HepG2 (cell line): ENCODE measurements at regions not wholly inside any gene's neighbourhood (a gene's known extent, or its start where the extent isn't known, plus 50 kb on each side); places are given as distances from the start of the nearest gene placed in this dataset.

Experiments
- ATAC-seq: fragments of 200-7000 bp; cut with Tn5 transposase; 3 replicates; pipeline ENCODE4 v1.9.1; 2020; ENCODE audit warnings: mild to moderate bottlenecking, moderate library complexity
- BruUV-seq: library from RNA; stranded (reverse); fragments of 400-500 nt; replicated peaks from 2 replicates; lab custom pipeline; 2021; lab: Mats Ljungman, UMichigan
- CTCF ChIA-PET: fragments of 300-600 bp; formaldehyde crosslinking; extraction: SDS; loops from one replicate; lab custom pipeline; 2021; ENCODE audit warnings: low total read pairs, inconsistent platforms, low intra/inter-chr PET ratio; lab: Yijun Ruan, JAX
- POLR2A ChIA-PET: fragments of 350-600 bp; sonication (Branson Sonifier 250); formaldehyde crosslinking; loops from one replicate; lab custom pipeline; 2020; ENCODE audit warnings: antibody characterized with exemption, inconsistent platforms; lab: Yijun Ruan, JAX
- DNase-seq: peaks from one replicate; pipeline ENCODE4 v3.0.0-alpha.2; 2015; ENCODE audit warnings: low spot score
- FAIRE-seq: peaks from 3 replicates; lab custom pipeline; 2011; peaks lifted over from hg19 to GRCh38; lab: Jason Lieb, UNC
- H2AFZ ChIP-seq: one replicate; pipeline ENCODE4 v1.6.1; 2011; ENCODE audit warnings: low read length, inconsistent platforms
- H3K27ac ChIP-seq: fragments of 300-600 bp; 3 replicates; pipeline ENCODE4 v1.8.0; 2011; ENCODE audit warnings: mixed run types, mild to moderate bottlenecking, mixed read lengths, low read length, inconsistent platforms; ENCODE audit not compliant: insufficient read depth; ENCODE audit errors: extremely low read length
- H3K27me3 ChIP-seq, 2 experiments: fragments of 200-600 bp in 1 of 2; 2 replicates in 1 of 2; 3 replicates in 1 of 2; pipeline versions ENCODE4 v1.6.0 to v1.8.0; 2011; ENCODE audit warnings: low read length in 2 of 2, mild to moderate bottlenecking in 2 of 2, moderate library complexity in 2 of 2, inconsistent platforms in 1 of 2; ENCODE audit not compliant: insufficient read depth in 2 of 2, control insufficient read depth in 1 of 2
- H3K36me3 ChIP-seq, 2 experiments: fragments of 200-600 bp in 1 of 2; replicated peaks in 1 of 2; 2 replicates in 1 of 2; 3 replicates in 1 of 2; pipeline versions ENCODE4 v1.5.1 to v1.8.0; 2011; ENCODE audit warnings: low read length in 2 of 2, inconsistent platforms in 1 of 2; ENCODE audit not compliant: insufficient read depth in 2 of 2, control insufficient read depth in 1 of 2
- H3K4me1 ChIP-seq: 2 replicates; pipeline ENCODE4 v1.5.1; 2012; ENCODE audit warnings: low read length, inconsistent platforms; ENCODE audit not compliant: insufficient read depth
- H3K4me2 ChIP-seq: 2 replicates; pipeline ENCODE4 v1.6.0; 2011; ENCODE audit warnings: low read depth, low read length, inconsistent platforms
- H3K4me3 ChIP-seq, 3 experiments: fragments of 200-600 bp in 1 of 3; sonication (generic), shearing (Covaris generic) in 1 of 3; replicated peaks in 1 of 3; 2 replicates each; pipeline ENCODE4 v1.5.1; 2011 to 2016; ENCODE audit warnings: low read length in 3 of 3, inconsistent platforms in 2 of 3, low read depth in 2 of 3, mild to moderate bottlenecking in 2 of 3, control low read depth in 1 of 3, mixed read lengths in 1 of 3; ENCODE audit not compliant: insufficient read depth in 1 of 3
- H3K79me2 ChIP-seq: one replicate; pipeline ENCODE4 v1.6.1; 2011; ENCODE audit warnings: low read length, inconsistent platforms; ENCODE audit not compliant: insufficient read depth
- H3K9ac ChIP-seq: 2 replicates; pipeline ENCODE4 v1.6.0; 2011; ENCODE audit warnings: mild to moderate bottlenecking, low read depth, low read length, inconsistent platforms; ENCODE audit not compliant: insufficient read depth
- H3K9me3 ChIP-seq: 2 replicates; pipeline ENCODE4 v1.5.1; 2012; ENCODE audit warnings: mild to moderate bottlenecking, low read length
- H4K20me1 ChIP-seq: 2 replicates; pipeline ENCODE4 v1.6.0; 2011; ENCODE audit warnings: inconsistent platforms, mild to moderate bottlenecking, low read length, moderate library complexity; ENCODE audit not compliant: insufficient read depth
- ARHGAP35 ChIP-seq: sonication (generic); formaldehyde crosslinking; IDR thresholded peaks from 2 replicates; pipeline ENCODE4 v1.9.0; 2022; ENCODE audit warnings: mild to moderate bottlenecking, inconsistent platforms, moderate library complexity, missing genetic modification reagents, borderline replicate concordance
- CEBPB ChIP-seq: IDR thresholded peaks from 2 replicates; pipeline ENCODE4 v1.6.1; 2011; ENCODE audit warnings: low read depth, low read length, improper control_type of control experiment, borderline replicate concordance
- FLYWCH1 ChIP-seq: sonication (generic); formaldehyde crosslinking; IDR thresholded peaks from 2 replicates; pipeline ENCODE4 v1.8.1; 2023; ENCODE audit warnings: mild to moderate bottlenecking, missing genetic modification reagents
- RBM22 ChIP-seq: fragments of 200-400 bp; formaldehyde crosslinking; optimal IDR thresholded peaks from 2 replicates; pipeline ENCODE3; 2017; ENCODE audit warnings: mild to moderate bottlenecking, low read length, moderate library complexity
- SOX13 ChIP-seq, 3 experiments: fragments of 450-650 bp in 1 of 3; sonication (generic) in 1 of 3; formaldehyde crosslinking in 1 of 3; IDR thresholded peaks in 2 of 3; conservative IDR thresholded peaks in 1 of 3; 2 replicates each; pipeline versions ENCODE4 v1.5.0 to v1.6.1; 2016 to 2020; ENCODE audit warnings: antibody characterized with exemption in 1 of 3, mild to moderate bottlenecking in 1 of 3, missing compliant biosample characterization in 1 of 3, missing genetic modification reagents in 1 of 3, moderate library complexity in 1 of 3
- SP140L ChIP-seq: sonication (generic); formaldehyde crosslinking; IDR thresholded peaks from 2 replicates; pipeline ENCODE4 v1.4.0; 2020; ENCODE audit warnings: missing genetic modification reagents, borderline replicate concordance
- ZNF501 ChIP-seq: sonication (generic); formaldehyde crosslinking; IDR thresholded peaks from 2 replicates; pipeline ENCODE4 v1.5.1; 2020; ENCODE audit warnings: mild to moderate bottlenecking, moderate library complexity, missing genetic modification reagents
- ZNF7 ChIP-seq: IDR thresholded peaks from 2 replicates; pipeline ENCODE4 v1.6.1; 2016; ENCODE audit warnings: missing biosample characterization, missing genetic modification reagents
- ZNF850 ChIP-seq: sonication (generic); formaldehyde crosslinking; conservative IDR thresholded peaks from 2 replicates; pipeline ENCODE4 v1.9.0; 2021; ENCODE audit warnings: mild to moderate bottlenecking, missing genetic modification reagents
- ZSCAN20 ChIP-seq: sonication (generic); formaldehyde crosslinking; IDR thresholded peaks from 2 replicates; pipeline ENCODE4 v1.4.0; 2020; ENCODE audit warnings: missing genetic modification reagents, mild to moderate bottlenecking, borderline replicate concordance
- WGBS: methylation state at CpG from one replicate; pipeline ENCODE4 v1.1.6; 2017; ENCODE audit warnings: low lambda C conversion rate; 5-methylcytosine and 5-hydroxymethylcytosine counted together
- in situ Hi-C: cut with HindIII; loops from 2 replicates; pipeline ENCODE4 v1.10.0; 2017; ENCODE audit warnings: low pct_unique_long_range_greater_than_20kb; ENCODE audit not compliant: extremely low pct_ligation_motif_present
- intact Hi-C: fragments of 100-400 bp; cut with micrococcal nuclease; formaldehyde crosslinking; loops from one replicate; pipeline ENCODE4 v1.10.0; 2022; ENCODE audit not compliant: unreplicated experiment

DNA sequence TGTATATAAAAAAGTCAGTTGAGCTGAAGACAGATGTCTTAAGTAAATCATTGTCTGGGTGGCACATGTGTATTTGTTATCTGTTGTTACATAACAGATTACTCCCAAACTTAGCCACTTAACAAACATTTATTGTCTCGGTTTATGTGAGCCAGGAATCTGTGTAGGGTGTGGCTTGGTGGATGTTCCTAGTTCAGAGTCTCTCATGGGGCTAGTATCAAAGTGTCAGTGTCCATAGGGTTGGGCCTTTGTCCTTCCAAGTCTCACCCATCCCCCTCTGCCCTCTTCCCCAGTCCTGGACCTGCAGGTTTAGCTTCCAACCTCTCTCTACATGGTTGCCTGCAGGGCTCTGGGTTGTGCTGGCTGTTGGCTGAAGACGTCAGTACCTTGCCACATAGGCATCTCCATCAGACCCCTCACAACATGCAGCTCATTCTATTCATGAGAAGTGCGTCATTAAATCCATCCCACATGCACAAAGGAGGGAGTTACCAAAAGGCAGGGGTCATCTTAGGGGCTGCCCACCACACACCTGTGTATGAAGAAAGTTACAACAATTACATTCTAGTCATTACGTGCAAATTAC is 127.5 kb downstream of the HS3ST1 start:
- Histone ChIP-seq H3K27me3 (no peaks in the 10 kb centered on the region), H3K4me2 (no peak overlapping the region), H3K4me1 (no peaks in the 10 kb centered on the region), H3K4me3 (no peak overlapping the region), H4K20me1 (no peaks in the 10 kb centered on the region), H3K79me2 (no peaks in the 10 kb centered on the region), H3K27ac (no peak overlapping the region), H3K36me3 (no peaks in the 10 kb centered on the region), H2AFZ (no peak overlapping the region), H3K9me3 (peaks cover 63% of the 10 kb centered on the region), H3K9ac (no peak overlapping the region)
- WGBS: 19% methylated on average over 4 of the region's 4 CpGs
- ChIA-PET POLR2A (no interaction called here), CTCF (no interaction called here)
- ATAC-seq: no peak
- DNase-seq: no peak
- BruUV-seq: no TSS peak
- intact Hi-C loops: no loop called here
- TF ChIP-seq ARHGAP35: no peak
- no peak for TF ChIP-seq ZNF850 (CRISPR knock-in tag)
- TF ChIP-seq ZSCAN20 (CRISPR knock-in tag): no peak
- no peak for TF ChIP-seq ZNF7
- no peak for TF ChIP-seq SOX13 (IDR thresholded peaks at IDR 0.05)
- no peak for TF ChIP-seq SOX13 (CRISPR knock-in tag; conservative IDR thresholded peaks at IDR 0.05 in 1 of 2, IDR thresholded peaks at IDR 0.05 in 1 of 2)
- no peak for TF ChIP-seq RBM22
- no peak for TF ChIP-seq CEBPB
- no peak for TF ChIP-seq ZNF501 (CRISPR knock-in tag)
- no peak for TF ChIP-seq SP140L (CRISPR knock-in tag)
- TF ChIP-seq FLYWCH1 (CRISPR knock-in tag): no peak
- no peak for FAIRE-seq
- in situ Hi-C loops: no loop called here
